RWPE2 (cell line): ENCODE measurements at regions not wholly inside any gene's neighbourhood (a gene's known extent, or its start where the extent isn't known, plus 50 kb on each side); places are given as distances from the start of the nearest gene placed in this dataset.

ENCODE experiments used
- ATAC-seq: fragments of 200-7000 bp; cut with Tn5 transposase; 3 replicates; pipeline ENCODE4 v1.9.1; 2021; ENCODE audit warnings: low read depth
- DNase-seq: peaks from one replicate; pipeline ENCODE4 v3.0.0-alpha.2; 2020; ENCODE audit warnings: low spot score
- H3K27ac ChIP-seq: fragments of 450-650 bp; 2 replicates; pipeline ENCODE4 v1.5.1; 2017; ENCODE audit warnings: mild to moderate bottlenecking; ENCODE audit not compliant: poor library complexity, severe bottlenecking
- H3K27me3 ChIP-seq: fragments of 250-450 bp; sonication (Bioruptor Pico); 2 replicates; pipeline ENCODE4 v1.5.1; 2021; ENCODE audit warnings: mild to moderate bottlenecking, moderate library complexity; ENCODE audit not compliant: insufficient read depth, poor library complexity, severe bottlenecking
- H3K36me3 ChIP-seq: fragments of 250-450 bp; sonication (Bioruptor Pico); 2 replicates; pipeline ENCODE4 v1.5.1; 2020; ENCODE audit warnings: low read depth, mild to moderate bottlenecking, moderate library complexity
- H3K4me1 ChIP-seq: fragments of 250-450 bp; sonication (Bioruptor Pico); 2 replicates; pipeline ENCODE4 v1.5.1; 2021; ENCODE audit warnings: mild to moderate bottlenecking, moderate library complexity; ENCODE audit not compliant: insufficient read depth, poor library complexity, severe bottlenecking
- H3K4me3 ChIP-seq: fragments of 250-450 bp; sonication (Bioruptor Pico); 2 replicates; pipeline ENCODE4 v1.5.1; 2021; ENCODE audit warnings: mild to moderate bottlenecking, moderate library complexity; ENCODE audit not compliant: severe bottlenecking
- H3K9me3 ChIP-seq: fragments of 250-450 bp; sonication (Bioruptor Pico); 2 replicates; pipeline ENCODE4 v1.5.1; 2021; ENCODE audit warnings: mild to moderate bottlenecking, moderate library complexity; ENCODE audit not compliant: severe bottlenecking
- TF ChIP-seq, protein P1 (sequence below): fragments of 450-650 bp; IDR thresholded peaks from one replicate; pipeline ENCODE4 v1.5.1; 2017; ENCODE audit warnings: mild to moderate bottlenecking, moderate library complexity; ENCODE audit not compliant: poor library complexity, severe bottlenecking

DNA sequence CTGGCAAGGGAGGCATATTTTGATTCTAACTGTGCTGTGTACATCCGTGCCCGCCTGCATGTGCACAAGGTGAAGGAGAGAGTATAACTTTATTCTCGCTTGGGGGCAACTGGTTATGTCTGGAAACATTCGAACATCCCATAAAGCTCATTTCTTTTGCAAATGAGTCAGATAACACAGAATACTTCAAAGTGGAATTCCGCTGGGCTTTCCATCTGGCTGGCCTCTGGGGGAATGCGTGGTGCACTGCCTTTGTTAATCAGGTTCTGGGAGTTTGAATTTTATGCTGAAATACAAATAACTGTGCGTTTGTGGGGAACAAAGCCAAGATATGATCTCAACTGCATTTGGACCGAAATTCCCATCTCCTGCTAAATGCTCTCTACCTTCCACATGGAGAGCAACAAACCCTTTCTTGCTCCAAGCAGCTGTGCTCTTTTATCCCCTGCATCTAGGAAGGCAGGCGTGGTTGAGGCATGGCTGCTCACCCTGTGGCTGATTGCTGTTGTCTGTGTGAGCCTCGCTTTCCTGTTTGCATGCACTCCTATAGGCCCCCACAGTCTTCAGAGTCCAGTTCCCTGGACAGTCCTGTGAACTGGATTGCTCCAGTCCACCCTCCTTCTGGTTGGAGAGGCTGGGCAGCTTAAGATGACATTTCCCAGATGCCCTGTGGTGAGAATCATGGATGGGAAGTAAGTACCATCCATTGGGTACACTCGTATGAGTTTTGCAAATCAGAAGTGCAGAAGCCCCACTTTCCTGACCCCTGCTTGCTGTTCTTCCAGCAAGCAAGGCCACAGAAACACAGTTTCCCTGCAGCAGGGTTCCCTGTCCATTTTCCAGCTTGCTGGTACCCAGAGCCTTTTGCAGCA is 82.9 kb upstream of the ALDH1B1 start:
- no peak for ATAC-seq

DNA sequence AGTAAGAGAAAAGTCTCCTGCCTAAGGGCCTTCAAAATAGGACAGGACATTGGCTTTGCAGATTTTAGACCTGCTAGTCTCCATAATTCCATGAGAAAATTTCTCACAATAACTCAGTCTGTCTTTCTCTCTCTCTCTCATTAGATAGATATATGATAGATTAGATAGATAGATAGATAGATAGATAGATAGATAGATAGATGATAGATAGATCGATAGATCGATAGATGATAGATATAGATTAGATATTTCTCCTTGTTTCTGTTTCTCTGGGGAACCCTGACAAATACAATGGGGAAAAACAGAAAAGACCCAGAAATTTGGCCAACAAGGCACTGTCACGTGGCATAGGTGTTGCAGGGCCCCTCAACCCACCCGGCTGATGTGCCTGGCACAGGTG is 84.4 kb upstream of the ALDH1B1 start:
- ATAC-seq (no peak), DNase-seq (no peak)
- TF ChIP-seq, protein P1, sequence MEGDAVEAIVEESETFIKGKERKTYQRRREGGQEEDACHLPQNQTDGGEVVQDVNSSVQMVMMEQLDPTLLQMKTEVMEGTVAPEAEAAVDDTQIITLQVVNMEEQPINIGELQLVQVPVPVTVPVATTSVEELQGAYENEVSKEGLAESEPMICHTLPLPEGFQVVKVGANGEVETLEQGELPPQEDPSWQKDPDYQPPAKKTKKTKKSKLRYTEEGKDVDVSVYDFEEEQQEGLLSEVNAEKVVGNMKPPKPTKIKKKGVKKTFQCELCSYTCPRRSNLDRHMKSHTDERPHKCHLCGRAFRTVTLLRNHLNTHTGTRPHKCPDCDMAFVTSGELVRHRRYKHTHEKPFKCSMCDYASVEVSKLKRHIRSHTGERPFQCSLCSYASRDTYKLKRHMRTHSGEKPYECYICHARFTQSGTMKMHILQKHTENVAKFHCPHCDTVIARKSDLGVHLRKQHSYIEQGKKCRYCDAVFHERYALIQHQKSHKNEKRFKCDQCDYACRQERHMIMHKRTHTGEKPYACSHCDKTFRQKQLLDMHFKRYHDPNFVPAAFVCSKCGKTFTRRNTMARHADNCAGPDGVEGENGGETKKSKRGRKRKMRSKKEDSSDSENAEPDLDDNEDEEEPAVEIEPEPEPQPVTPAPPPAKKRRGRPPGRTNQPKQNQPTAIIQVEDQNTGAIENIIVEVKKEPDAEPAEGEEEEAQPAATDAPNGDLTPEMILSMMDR, result no peak
- Histone ChIP-seq H3K9me3 (no peaks in the 10 kb centered on the region), H3K4me3 (no peak overlapping the region), H3K27ac (no peak overlapping the region), H3K27me3 (no peaks in the 10 kb centered on the region), H3K4me1 (no peaks in the 10 kb centered on the region), H3K36me3 (no peaks in the 10 kb centered on the region)

More for the DNA sequence above, 82.9 kb upstream of the ALDH1B1 start:
- Histone ChIP-seq H3K27ac (no peak overlapping the region), H3K4me3 (no peak overlapping the region), H3K9me3 (no peaks in the 10 kb centered on the region), H3K4me1 (no peaks in the 10 kb centered on the region), H3K27me3 (no peaks in the 10 kb centered on the region), H3K36me3 (no peaks in the 10 kb centered on the region)
- TF ChIP-seq, protein P1, result no peak
- DNase-seq, result no peak

DNA sequence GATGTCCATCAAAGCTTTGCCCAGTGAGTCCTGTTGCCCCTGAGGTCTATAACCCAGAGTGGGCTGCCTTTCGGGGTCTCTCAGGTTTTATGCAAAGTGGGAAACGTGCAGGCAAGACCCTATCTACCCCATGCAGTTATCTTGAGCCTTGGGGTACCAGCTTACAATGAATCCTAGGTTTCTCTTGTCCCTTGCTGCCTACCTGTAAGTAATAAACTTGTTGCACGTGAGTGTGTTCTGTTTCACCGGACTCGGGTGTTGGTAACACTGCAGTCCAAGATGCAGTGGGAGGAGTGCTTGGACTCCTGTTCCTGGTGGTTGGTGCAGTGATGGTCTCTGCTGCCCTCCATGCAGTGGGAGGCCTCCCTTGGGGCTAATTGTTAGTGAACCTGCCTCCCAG is 85.6 kb upstream of the ALDH1B1 start:
- TF ChIP-seq, protein P1, result no peak
- Histone ChIP-seq H3K27ac (no peak overlapping the region), H3K4me3 (no peak overlapping the region)

DNA sequence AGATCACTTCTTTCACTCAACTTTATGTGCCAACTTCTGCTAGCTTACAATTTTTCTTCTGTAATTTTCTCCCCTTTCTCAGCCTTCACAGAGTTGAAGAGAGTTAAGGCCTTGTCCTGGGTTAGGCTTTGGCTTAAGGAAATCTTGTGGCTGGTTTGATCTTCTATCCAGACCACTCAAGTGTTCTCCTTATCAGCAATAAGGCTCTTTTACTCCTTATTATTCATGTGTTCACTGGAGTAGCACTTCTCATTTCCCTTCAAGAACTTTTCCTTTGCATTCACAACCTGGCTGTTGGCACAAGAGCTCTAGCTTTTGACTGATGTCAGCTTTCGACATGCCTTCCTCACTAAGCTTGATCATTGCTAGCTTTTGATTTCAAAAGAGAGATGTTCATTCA is 86.9 kb upstream of the ALDH1B1 start:
- Histone ChIP-seq H3K4me3 (no peak overlapping the region), H3K9me3 (no peaks in the 10 kb centered on the region), H3K27ac (no peak overlapping the region), H3K36me3 (no peaks in the 10 kb centered on the region), H3K27me3 (no peaks in the 10 kb centered on the region), H3K4me1 (no peaks in the 10 kb centered on the region)
- DNase-seq, result no peak
- TF ChIP-seq, protein P1, result no peak
- no peak for ATAC-seq

More for the DNA sequence above, 85.6 kb upstream of the ALDH1B1 start:
- ATAC-seq, result no peak
- Histone ChIP-seq H3K9me3 (no peaks in the 10 kb centered on the region), H3K36me3 (no peaks in the 10 kb centered on the region), H3K4me1 (no peaks in the 10 kb centered on the region), H3K27me3 (no peaks in the 10 kb centered on the region)
- no peak for DNase-seq
